ENCODE measurements at regions not wholly inside any gene's neighbourhood (a gene's known extent, or its start where the extent isn't known, plus 50 kb on each side); places are given as distances from the start of the nearest gene placed in this dataset.

- no peak for DNase-seq
Measured at GRCh38 chr18:10182009-10182624, 268.3 kb downstream of the VAPA start.

DNA sequence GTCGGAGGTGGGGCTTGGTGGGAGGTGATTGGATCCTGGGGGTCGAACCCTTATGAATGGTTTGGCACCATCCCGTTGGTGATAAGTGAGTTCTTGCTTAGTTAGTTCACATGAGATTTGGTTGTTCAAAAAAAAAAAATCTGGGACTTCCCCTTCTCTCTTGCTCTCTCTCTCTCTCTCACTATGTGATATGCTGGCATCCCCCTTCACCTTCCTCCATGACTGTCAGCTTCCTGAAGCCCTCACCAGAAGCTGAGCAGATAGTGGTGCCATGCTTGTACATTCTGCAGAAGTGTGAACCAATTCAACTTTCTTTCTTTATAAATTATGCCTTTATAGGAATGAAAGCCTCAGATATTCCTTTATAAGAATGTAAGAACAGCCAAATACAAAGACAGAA lies 269.7 kb upstream of the APCDD1 start:
- DNase-seq = no peak

GRCh38 chr18:10188971-10189810 lies 265.2 kb upstream of the APCDD1 start:
- DNase-seq = no peak

- DNase-seq = no peak
Measured at GRCh38 chr18:10190564-10190963, 263.9 kb upstream of the APCDD1 start.

DNA sequence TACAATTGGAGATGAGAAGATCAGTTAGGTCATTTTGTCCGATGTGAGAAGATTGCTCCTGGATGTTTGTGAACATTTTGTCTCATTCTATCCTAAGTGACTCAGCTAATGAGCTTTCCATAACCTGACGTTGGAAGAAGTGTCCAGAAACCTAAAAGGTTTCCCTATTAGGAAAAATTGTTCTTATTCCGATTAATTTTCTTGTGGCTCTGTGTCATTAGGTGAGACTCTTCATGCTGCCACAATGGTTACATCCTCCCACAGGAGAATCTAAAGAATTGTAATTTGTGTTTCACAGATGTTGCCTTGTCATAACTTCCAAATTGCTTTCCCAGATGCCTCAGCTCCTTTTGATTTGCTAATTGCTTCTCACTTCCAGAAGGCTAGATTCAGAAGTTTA lies 261.0 kb upstream of the APCDD1 start:
- no peak for DNase-seq

DNA sequence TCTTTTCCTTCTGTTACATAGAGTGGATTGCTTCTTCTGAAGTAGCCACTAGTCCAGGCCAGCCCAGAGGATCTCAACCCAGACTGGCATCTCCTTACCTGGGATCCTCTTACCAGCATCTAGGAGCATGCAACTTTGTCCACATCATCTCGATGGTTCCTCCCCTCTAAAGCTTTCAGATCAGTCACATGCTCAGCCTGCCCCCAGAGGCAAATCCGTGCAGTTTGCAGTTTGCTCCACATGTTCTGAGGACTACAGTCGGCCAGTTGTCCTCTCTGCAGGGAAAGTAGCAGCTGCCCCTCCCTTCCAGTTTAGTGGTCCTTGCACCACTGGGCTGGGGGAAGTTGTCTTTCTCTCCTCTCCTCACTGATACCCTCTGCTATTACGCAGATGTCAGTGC lies 259.8 kb upstream of the APCDD1 start:
- no peak for DNase-seq

GRCh38 chr18:10195529-10195928 lies 258.9 kb upstream of the APCDD1 start:
- DNase-seq = no peak

- DNase-seq = no peak
Measured at GRCh38 chr18:10197097-10197496, 257.3 kb upstream of the APCDD1 start.

- DNase-seq = no peak
Measured at GRCh38 chr18:10201226-10201625, 253.2 kb upstream of the APCDD1 start.

GRCh38 chr18:10201659-10202058 lies 252.8 kb upstream of the APCDD1 start:
- DNase-seq = no peak

- DNase-seq = no peak
Measured at GRCh38 chr18:10202845-10203321, 251.6 kb upstream of the APCDD1 start.

DNA sequence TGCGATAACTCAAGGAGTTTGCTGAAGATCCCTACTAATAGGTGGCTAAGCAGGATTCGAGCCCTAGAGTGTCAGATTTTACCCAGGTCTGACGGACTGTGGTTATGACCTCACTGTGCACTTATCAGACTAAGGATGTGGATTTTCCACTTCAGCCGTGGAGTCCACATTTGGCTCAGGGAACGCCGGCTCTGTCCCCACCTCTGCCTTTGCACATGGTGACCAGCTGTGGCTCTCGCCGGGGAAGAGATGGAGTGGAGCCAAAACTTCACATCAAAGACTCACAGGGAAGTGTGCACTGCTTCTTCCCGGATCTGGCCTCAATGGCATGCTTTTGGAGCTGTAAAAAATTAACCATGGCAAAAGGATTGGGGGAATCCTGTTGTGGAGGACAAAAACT lies 249.3 kb upstream of the APCDD1 start:
- DNase-seq = no peak

DNA sequence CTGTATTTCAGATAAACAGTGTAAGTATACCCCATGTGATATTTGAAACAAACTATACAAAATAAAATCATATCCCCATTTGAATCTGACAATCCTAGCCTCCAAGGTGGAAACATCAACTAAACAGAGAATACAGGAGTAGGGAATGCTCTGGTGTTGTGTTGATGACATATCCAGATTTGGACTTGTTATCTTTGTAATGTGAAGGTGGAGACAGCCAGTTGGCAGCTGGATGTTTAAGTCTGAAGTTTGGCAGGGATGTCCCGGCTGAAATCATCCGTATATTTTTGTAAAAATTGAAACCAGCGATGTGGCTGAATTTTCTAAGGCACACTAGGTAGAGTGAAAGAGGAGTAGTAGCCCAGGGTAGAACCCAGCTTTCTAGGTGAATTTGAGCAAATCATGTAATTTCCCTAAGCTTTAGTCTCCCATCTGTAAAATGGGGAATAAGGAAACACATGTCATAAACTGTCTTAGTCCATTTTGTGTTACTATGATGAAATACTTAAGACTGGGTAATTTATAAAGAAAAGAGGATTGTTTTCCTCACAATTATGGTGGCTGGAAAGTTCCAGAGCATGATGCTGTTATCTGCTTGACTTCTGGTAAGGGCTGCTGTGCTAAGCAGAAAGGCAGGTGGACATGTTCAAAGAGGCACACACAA lies 246.6 kb upstream of the APCDD1 start:
- no peak for DNase-seq

DNA sequence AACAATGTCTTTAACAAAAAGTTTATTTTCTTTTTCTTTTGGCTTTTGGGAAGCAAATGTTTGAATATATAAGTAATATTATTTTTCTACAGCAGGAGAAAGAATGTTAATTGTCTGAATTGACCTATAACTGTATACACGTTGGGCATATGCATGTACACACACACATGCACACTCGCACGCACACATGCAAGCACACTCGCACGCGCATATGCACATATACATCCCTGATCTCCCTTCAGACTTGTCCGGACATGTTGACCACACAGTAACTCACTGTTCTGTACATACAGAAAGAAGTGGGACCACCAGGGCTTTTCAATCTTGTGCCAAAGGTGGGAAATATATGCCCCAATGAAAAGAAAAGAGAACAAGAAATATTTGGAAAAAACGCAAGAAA lies 245.1 kb upstream of the APCDD1 start:
- no peak for DNase-seq

- no peak for DNase-seq
Measured at GRCh38 chr18:10210057-10210633, 244.3 kb upstream of the APCDD1 start.

DNA sequence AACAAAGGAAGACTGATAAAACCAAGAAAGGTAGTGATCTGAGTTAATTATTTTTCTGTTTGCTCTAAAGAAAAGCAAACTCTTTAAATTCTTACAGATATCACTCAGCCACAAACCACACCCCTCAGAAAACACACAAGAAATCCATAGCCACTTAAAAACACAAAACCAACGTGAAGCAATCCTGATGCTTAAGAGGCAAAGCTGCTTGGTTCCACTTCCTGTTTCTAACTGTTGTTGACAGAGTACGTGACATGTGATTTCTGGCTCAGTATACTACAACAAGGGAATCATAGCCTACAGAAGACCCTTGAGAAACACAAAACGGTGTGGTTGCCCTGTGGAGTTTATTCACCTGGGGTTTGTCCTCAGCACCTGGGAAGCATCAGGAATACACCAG lies 240.9 kb upstream of the APCDD1 start:
- no peak for DNase-seq

GRCh38 chr18:10215446-10215845 lies 239.0 kb upstream of the APCDD1 start:
- no peak for DNase-seq

DNA sequence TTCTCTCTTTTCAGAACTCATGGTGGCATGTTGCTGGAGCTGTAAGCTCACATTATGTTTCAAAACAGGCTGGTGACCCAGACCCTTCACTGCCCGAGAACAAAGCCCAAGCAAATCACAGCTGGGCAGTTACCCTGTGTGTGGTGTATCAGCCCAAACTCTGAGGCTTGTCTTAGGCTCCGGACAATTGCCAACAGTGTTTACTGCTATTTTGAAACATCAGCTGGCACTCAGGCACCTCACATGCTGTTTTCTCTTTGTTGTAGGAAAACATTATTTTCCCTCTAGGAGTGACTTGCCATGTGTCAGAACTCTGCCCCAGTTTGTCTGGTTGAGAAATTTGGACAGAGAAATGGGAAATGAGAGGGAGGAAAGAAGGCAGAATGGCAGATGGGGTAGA lies 237.6 kb upstream of the APCDD1 start:
- no peak for DNase-seq

- DNase-seq = no peak
Measured at GRCh38 chr18:10217211-10217610, 237.2 kb upstream of the APCDD1 start.

- DNase-seq = no peak
Measured at GRCh38 chr18:10225300-10225699, 229.1 kb upstream of the APCDD1 start.

- DNase-seq = no peak
Measured at GRCh38 chr18:10226971-10227370, 227.5 kb upstream of the APCDD1 start.

- DNase-seq = no peak
Measured at GRCh38 chr18:10228326-10228725, 226.1 kb upstream of the APCDD1 start.

- no peak for DNase-seq
Measured at GRCh38 chr18:10229458-10229857, 225.0 kb upstream of the APCDD1 start.

GRCh38 chr18:10230072-10230471 lies 224.4 kb upstream of the APCDD1 start:
- no peak for DNase-seq
